ENCODE measurements at regions not wholly inside any gene's neighbourhood (a gene's known extent, or its start where the extent isn't known, plus 50 kb on each side); places are given as distances from the start of the nearest gene placed in this dataset.
"Not testable (repeated sequence)": the region's sequence is repeated elsewhere in the genome, so short reads cannot be mapped to it uniquely, and the experiment has no call there.

DNA sequence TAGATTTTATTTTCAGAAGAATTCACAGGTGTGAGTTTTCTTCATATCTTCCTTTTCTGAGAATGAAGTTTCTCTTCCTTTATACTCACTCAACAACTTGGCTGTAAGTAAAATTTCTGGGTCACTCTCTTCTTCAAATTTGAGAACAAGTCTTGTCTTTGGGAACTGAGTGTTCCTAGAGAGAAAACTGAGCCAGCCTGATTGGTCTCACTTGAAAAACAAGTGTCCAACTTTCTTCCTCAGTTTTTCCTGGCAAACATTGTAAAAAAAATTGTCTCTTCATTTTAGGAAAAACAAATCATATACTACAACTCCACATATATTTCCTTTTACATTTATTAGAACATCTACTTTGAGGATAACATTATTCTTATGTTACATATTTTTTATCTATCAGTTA, 156.1 kb upstream of the GHR start:
- Histone ChIP-seq H4K20me1 (replicated peaks; ENCODE audit: control insufficient read depth, extremely low read depth, insufficient read depth, low read length) (no peaks in the 10 kb centered on the region), H3K9ac (replicated peaks; ENCODE audit: extremely low read depth, insufficient read depth, low read length) (no peak overlapping the region), H2AFZ (ENCODE audit: low read depth, low read length) (no peak overlapping the region), H3K9me1 (replicated peaks; ENCODE audit: control insufficient read depth, extremely low read depth, insufficient read depth, low read length) (no peaks in the 10 kb centered on the region), H3K36me3 (ENCODE audit: control insufficient read depth in 2 of 2, extremely low read depth in 1 of 2, insufficient read depth in 2 of 2, low read length in 2 of 2) (no peaks in the 10 kb centered on the region), H3K4me3 (replicated peaks in 1 of 3; ENCODE audit: insufficient read depth in 1 of 3, low read depth in 1 of 3, low read length in 3 of 3) (no peak overlapping the region), H3K79me2 (ENCODE audit: control insufficient read depth, insufficient read depth, low read length) (no peaks in the 10 kb centered on the region), H3K4me2 (ENCODE audit: insufficient read depth, low read length) (no peak overlapping the region), H3K4me1 (ENCODE audit: control insufficient read depth, extremely low read depth, insufficient read depth, low read length) (no peaks in the 10 kb centered on the region), H3K27me3 (ENCODE audit: control insufficient read depth in 2 of 2, insufficient read depth in 2 of 2, low read length in 2 of 2) (no peaks in the 10 kb centered on the region), H3K9me3 (replicated peaks; ENCODE audit: control insufficient read depth, insufficient read depth, low read length) (no peaks in the 10 kb centered on the region), H3K27ac (ENCODE audit: insufficient read depth, low read depth, low read length) (no peak overlapping the region)
- BruUV-seq (replicated peaks): no TSS peak
- TF ChIP-seq JUN (IDR thresholded peaks at IDR 0.05; ENCODE audit: borderline replicate concordance, insufficient read depth, insufficient read length, low read depth) (no peak), POLR2AphosphoS5 (IDR thresholded peaks at IDR 0.05; ENCODE audit: insufficient read depth, low read depth, low read length) (no peak), EZH2 (IDR thresholded peaks at IDR 0.05; ENCODE audit: borderline replicate concordance, low read depth, low read length, severe bottlenecking) (no peak), MYC (IDR thresholded peaks at IDR 0.05; ENCODE audit: low read depth, low read length) (no peak), FOS (IDR thresholded peaks at IDR 0.05; ENCODE audit: borderline replicate concordance, insufficient read depth, low read length) (no peak), POLR2A (IDR thresholded peaks at IDR 0.05; ENCODE audit: low read depth, low read length) (no peak), GATA2 (IDR thresholded peaks at IDR 0.05; ENCODE audit: insufficient read depth, insufficient read length, low read depth, low read length) (no peak)
- TF ChIP-seq, protein P1, sequence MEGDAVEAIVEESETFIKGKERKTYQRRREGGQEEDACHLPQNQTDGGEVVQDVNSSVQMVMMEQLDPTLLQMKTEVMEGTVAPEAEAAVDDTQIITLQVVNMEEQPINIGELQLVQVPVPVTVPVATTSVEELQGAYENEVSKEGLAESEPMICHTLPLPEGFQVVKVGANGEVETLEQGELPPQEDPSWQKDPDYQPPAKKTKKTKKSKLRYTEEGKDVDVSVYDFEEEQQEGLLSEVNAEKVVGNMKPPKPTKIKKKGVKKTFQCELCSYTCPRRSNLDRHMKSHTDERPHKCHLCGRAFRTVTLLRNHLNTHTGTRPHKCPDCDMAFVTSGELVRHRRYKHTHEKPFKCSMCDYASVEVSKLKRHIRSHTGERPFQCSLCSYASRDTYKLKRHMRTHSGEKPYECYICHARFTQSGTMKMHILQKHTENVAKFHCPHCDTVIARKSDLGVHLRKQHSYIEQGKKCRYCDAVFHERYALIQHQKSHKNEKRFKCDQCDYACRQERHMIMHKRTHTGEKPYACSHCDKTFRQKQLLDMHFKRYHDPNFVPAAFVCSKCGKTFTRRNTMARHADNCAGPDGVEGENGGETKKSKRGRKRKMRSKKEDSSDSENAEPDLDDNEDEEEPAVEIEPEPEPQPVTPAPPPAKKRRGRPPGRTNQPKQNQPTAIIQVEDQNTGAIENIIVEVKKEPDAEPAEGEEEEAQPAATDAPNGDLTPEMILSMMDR (IDR thresholded peaks at IDR 0.05; ENCODE audit: extremely low read depth in 1 of 2, insufficient read depth in 1 of 2, low read depth in 1 of 2, low read length in 2 of 2): no peak
- TF ChIP-seq, protein P2, sequence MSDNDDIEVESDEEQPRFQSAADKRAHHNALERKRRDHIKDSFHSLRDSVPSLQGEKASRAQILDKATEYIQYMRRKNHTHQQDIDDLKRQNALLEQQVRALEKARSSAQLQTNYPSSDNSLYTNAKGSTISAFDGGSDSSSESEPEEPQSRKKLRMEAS (IDR thresholded peaks at IDR 0.05; ENCODE audit: insufficient read depth, insufficient read length): no peak
- FAIRE-seq (no peak), DNase-seq (ENCODE audit: low read depth, low spot score) (no peak)
- intact Hi-C loops (cut with micrococcal nuclease) (no loop called here), dilution Hi-C loops (cut with MboI; ENCODE audit: extremely low pct_ligation_motif_present, low sequenced_read_pairs) (no loop called here)
- ChIA-PET CTCF (no interaction called here), POLR2A (no interaction called here)

DNA sequence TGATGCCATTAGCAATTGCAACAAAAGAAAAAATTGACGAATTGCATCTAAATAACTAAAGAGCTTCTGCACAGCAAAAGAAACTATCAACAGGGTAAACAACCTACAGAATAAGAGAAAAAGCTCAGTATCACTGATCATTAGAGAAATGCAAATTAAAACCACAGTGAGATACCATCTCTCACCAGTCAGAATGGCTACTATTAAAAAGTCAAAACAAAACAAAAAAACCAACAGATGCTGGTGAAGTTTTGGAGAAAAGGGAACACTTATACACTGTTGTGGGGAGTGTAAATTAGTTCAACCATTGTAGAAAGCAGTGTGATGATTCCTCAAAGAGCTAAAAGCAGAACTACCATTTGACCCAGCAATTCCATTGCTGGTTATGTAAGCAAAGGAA, 155.1 kb upstream of the GHR start:
- BruUV-seq (replicated peaks); H3K36me3 ChIP-seq (ENCODE audit: control insufficient read depth in 2 of 2, extremely low read depth in 1 of 2, insufficient read depth in 2 of 2, low read length in 2 of 2); H3K4me3 ChIP-seq (replicated peaks in 1 of 3; ENCODE audit: insufficient read depth in 1 of 3, low read depth in 1 of 3, low read length in 3 of 3); CTCF ChIA-PET; H3K79me2 ChIP-seq (ENCODE audit: control insufficient read depth, insufficient read depth, low read length); H3K4me1 ChIP-seq (ENCODE audit: control insufficient read depth, extremely low read depth, insufficient read depth, low read length); H2AFZ ChIP-seq (ENCODE audit: low read depth, low read length); intact Hi-C loops (cut with micrococcal nuclease); POLR2A ChIA-PET; H3K9me3 ChIP-seq (replicated peaks; ENCODE audit: control insufficient read depth, insufficient read depth, low read length); DNase-seq (ENCODE audit: low read depth, low spot score); H3K4me2 ChIP-seq (ENCODE audit: insufficient read depth, low read length); H3K9ac ChIP-seq (replicated peaks; ENCODE audit: extremely low read depth, insufficient read depth, low read length); H3K9me1 ChIP-seq (replicated peaks; ENCODE audit: control insufficient read depth, extremely low read depth, insufficient read depth, low read length); H4K20me1 ChIP-seq (replicated peaks; ENCODE audit: control insufficient read depth, extremely low read depth, insufficient read depth, low read length); FAIRE-seq; H3K27ac ChIP-seq (ENCODE audit: insufficient read depth, low read depth, low read length); dilution Hi-C loops (cut with MboI; ENCODE audit: extremely low pct_ligation_motif_present, low sequenced_read_pairs); H3K27me3 ChIP-seq (ENCODE audit: control insufficient read depth in 2 of 2, insufficient read depth in 2 of 2, low read length in 2 of 2): not testable (repeated sequence)

Data from endothelial cell of umbilical vein (primary cell).